NCI-H446 (cell line): ENCODE measurements at regions not wholly inside any gene's neighbourhood (a gene's known extent, or its start where the extent isn't known, plus 50 kb on each side); places are given as distances from the start of the nearest gene placed in this dataset.

Experiments
- DNase-seq, 2 experiments: peaks; one replicate each; lab custom pipeline; 2025; lab: John Stamatoyannopoulos, UW

GRCh38 chr12:19572920-19573558 lies 133.7 kb downstream of the AEBP2 start:
- peak in 1 of 2 experiments; percentile 53 for DNase-seq

DNA sequence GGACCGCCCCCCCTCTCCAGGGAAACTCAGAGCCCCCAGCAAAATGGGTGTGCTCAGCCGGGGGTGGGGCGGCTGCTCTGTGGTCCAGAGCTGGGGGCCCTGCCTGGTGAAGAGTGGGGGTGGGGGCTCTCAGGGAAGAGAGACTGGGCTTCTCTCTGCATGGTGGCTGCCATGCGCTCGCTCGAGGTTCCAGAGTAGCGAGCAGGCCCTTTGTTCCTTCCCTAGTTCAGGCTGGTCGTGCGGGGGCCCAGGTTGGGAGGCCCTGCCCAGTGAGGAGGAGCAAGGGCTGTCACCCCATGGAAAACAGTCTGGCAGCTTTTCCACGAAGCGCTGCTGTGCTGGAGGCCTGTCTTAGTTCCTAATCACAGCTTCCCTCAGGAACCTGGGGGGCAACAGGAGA lies 134.6 kb downstream of the AEBP2 start:
- DNase-seq: no peak

- DNase-seq: no peak
Observed at GRCh38 chr12:19574601-19575000, 135.3 kb downstream of the AEBP2 start.

GRCh38 chr12:19575337-19576243 lies 136.3 kb downstream of the AEBP2 start:
- peak in 1 of 2 experiments; percentile 71 for DNase-seq

DNA sequence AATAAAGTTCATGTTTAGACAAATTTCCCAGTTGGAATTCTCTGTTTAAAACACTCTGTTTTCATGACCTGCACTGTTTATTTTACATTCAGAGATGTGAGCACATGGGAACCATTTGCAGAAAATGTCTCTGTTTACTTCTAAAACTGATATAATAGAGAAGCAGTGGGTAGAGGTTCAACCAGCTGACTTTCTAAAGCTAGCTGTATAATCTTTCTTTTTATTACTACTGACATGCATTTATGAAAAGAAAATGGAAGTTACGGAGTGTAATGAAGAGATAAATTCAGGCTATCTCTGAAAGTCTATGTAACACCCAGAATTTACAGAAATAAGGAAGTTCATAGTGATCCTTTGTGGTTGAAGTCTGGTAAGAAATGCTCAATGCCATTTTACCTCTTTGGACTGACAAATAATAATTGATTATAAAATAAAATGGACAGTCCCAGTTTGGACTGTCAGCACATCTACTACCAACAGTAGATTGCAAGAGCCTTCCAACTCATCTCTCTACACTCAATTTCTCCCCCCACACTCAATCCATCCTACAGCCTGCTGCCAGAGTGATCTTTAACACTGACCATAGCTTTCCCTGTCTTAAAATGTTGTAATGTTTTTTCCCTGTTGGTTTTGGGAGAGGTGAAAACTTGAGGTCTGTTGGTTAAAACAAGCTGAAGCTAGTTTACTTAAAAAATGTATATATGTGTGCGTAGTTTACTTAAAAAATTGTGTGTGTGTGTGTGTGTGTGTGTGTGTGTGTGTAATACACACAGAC lies 137.4 kb downstream of the AEBP2 start:
- DNase-seq: no peak

DNA sequence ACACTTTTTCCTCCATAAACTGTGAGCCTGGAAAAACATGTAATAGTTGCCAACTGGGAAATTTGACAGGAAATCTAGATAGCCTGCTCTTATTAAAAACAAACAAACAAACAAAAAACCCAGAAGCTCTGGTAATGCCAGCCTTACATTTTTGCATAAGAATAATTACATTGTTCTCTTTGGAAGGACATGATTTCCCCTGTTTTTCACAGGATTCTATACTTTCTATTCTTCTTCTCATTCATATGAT lies 137.9 kb downstream of the AEBP2 start:
- no peak for DNase-seq

DNA sequence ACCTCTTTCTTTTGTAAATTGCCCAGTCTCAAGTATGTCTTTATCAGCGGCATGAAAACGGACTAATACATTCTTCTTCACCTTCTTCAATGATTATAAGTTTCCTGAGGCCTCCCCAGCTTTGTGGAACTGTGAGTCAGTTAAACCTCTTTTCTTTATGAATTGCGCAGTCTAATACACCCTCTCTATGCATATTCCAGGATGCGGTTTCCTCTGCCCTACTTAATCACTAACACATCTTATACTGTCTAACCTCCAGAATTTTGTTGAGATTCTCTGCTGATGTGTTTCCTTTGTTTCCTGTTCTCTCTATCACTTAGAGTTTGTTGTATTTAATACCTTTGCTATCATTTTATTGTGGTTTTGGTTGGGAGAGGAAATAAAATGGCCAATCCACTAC lies 145.4 kb downstream of the AEBP2 start:
- no peak for DNase-seq

- DNase-seq: no peak
Observed at GRCh38 chr12:19588951-19589350, 149.7 kb downstream of the AEBP2 start.

- DNase-seq: no peak
Observed at GRCh38 chr12:19591951-19592350, 152.7 kb downstream of the AEBP2 start.

DNA sequence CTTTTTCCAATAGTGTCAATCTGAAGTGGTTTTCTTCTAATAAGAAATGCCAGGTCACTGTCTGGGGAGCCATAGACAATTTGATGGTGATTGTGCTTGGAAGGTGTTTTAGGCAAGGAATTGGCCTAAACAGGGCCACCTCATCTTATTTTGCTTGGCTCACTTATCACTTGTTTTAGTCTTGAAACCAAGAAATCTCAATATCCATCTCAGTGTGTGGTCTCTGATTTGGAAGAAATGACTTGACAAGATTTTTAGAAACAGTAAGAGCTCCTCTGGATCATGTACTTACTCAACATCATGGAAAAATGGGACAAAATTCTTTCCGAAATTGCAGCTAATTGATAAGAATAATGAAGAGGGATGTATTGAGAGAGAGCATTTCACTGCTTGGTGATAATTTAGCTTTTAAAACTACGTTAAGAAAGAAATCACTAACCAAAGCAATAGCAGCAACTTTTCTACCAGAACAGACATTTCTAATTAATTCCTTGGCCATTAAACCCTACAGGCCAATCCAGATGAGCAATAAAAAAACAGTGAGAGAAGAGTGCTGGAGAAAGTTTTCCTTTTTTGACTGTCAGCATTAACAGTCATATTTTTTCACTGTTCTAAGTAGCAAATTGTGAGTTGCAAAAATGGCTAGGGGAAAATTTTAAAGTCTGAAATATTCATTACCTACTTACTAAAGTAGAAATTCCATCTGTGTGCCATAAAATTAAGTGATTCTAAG lies 157.3 kb downstream of the AEBP2 start:
- DNase-seq: no peak

- no peak for DNase-seq
Observed at GRCh38 chr12:19597167-19598026, 158.1 kb downstream of the AEBP2 start.

GRCh38 chr12:19605720-19606119 lies 166.4 kb downstream of the AEBP2 start:
- DNase-seq: no peak

- no peak for DNase-seq
Observed at GRCh38 chr12:19608039-19608438, 168.7 kb downstream of the AEBP2 start.

DNA sequence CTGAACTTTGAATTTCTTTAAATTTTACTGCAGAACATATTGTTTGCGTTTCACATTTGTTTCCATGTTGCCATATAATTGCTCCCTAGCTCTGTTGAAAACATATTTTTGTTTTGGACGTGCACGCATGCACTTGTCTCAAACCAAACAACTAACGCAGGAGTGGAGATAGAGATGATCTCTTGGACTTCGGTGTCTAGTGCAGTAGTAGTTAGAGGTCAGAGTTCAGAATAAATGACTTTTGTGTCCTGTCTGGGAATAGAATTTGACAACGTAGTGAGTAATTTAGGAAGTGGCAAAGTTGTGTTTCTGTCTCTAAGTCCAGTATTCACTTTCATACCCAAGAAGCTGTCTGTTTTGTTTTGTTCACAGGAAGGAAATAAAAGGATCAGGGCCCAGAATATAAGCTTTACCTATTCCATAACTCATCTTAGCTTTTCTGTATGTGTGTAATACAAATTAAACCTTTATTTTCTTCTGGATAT lies 173.8 kb downstream of the AEBP2 start:
- no peak for DNase-seq

DNA sequence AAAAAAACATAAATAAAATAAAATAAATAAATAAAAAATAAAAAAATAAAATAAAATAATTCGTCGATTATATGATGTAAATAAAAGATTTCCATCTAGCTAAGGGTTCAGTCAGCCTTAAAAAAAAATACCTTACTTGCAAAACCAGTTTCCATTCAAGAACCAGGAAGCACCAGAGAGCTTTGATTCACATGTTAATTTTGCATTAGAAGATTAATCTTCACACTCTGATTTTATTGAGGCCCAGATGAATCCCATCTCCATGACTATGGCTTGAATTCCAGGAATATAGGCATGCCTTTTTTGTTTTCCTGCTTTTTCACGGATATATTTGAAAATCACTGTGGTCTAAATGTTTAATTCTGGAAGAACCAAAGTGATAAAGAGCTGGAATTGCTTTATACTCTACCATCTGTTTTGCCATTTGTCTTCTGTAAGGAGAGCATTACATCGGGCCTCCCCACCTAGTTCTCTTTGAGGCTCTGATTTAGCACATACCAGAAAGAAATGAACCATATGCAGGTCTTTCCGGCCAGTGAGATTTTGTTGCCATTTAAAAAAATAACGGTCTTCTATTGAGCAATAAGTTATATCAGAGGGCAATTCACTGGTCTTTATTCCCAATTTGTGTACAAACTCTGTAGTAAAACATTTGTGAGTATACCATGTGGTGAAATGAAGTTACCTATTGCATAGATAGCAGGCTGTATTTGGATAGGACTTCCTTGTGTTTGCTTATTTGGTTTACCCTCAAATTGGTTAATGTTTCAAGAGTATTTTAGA lies 175.5 kb downstream of the AEBP2 start:
- no peak for DNase-seq

GRCh38 chr12:19615384-19615725 lies 176.1 kb downstream of the AEBP2 start:
- no peak for DNase-seq

- DNase-seq: no peak
Observed at GRCh38 chr12:19616781-19617180, 177.5 kb downstream of the AEBP2 start.

DNA sequence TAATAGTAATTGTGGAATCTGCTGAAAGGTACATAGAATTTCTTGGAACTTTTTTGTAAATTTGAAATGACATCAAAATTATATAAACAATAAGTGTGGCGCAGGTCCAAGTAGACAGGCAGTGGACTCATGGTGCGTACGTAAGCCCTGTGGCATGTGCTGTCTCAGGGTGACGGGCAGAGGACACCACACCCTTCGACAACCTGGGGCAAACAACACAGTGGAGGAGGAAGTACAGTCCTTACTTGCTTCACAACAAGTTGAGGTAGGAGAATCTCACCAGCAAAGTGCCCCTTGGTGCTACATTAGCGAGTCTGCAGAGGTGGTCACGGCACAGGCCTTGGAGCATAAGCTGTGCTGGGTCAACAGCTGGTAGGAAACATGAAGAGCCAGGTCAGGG lies 180.9 kb downstream of the AEBP2 start:
- no peak for DNase-seq

- DNase-seq: no peak
Observed at GRCh38 chr12:19623751-19624399, 184.6 kb downstream of the AEBP2 start.

DNA sequence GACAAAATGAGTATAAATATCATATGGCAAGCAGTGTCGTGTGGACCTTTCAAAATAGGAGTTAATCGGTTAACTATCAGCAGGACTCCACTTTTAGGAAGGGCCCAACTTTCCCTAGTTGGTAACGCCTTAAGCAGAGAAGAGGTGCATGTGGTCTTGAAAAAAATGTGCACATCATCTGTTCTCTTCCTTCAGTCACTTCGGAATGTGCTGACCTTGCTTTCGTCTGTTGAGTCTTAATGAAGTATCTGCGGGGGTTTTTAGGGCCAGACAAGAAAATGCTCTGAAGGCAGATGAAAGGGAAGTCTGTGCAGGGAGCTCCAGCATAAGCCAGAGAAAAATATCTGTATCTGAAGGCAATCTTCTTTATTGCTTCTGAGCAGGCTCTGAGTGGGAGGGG lies 185.2 kb downstream of the AEBP2 start:
- DNase-seq: no peak
